ENCODE measurements at regions not wholly inside any gene's neighbourhood (a gene's known extent, or its start where the extent isn't known, plus 50 kb on each side); places are given as distances from the start of the nearest gene placed in this dataset.
A peak's percentile ranks its signal among the peaks of the same experiment; 100 is the strongest.

DNA sequence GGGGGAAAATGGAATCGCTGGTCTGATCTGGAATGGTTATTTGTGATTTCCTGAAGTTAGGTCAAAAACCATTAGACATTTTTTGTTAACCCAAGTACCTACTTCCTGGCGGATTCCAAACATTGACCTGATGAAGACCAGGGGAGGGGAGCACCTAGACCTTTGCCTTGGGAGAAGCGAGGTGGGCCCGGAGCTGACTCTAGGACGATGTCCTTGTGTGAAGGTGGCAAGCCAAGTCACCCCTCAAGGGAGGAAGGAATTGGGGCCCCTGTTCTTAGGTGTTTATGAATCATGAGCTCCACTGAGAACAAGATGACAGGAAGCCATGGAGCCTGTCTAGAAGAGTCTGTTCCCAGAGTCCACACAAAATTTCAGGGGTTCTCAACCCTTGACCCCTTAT, 204.9 kb upstream of the FOXF1 start:
- Histone ChIP-seq H3K9me3 (ENCODE audit: severe bottlenecking) (no peaks in the 10 kb centered on the region), H3K4me3 (ENCODE audit: severe bottlenecking) (no peak overlapping the region), H3K36me3 (ENCODE audit: low read depth) (no peaks in the 10 kb centered on the region), H3K4me1 (ENCODE audit: insufficient read depth, poor library complexity, severe bottlenecking) (peaks cover 17% of the 10 kb centered on the region), H3K27me3 (ENCODE audit: insufficient read depth, poor library complexity, severe bottlenecking) (peaks cover 13% of the 10 kb centered on the region), H3K27ac (ENCODE audit: poor library complexity, severe bottlenecking) (no peak overlapping the region)
- ATAC-seq (ENCODE audit: low read depth) (no peak), DNase-seq (ENCODE audit: low spot score) (peak; percentile 21)
- no peak for TF ChIP-seq CTCF (IDR thresholded peaks at IDR 0.05; ENCODE audit: poor library complexity, severe bottlenecking)

DNA sequence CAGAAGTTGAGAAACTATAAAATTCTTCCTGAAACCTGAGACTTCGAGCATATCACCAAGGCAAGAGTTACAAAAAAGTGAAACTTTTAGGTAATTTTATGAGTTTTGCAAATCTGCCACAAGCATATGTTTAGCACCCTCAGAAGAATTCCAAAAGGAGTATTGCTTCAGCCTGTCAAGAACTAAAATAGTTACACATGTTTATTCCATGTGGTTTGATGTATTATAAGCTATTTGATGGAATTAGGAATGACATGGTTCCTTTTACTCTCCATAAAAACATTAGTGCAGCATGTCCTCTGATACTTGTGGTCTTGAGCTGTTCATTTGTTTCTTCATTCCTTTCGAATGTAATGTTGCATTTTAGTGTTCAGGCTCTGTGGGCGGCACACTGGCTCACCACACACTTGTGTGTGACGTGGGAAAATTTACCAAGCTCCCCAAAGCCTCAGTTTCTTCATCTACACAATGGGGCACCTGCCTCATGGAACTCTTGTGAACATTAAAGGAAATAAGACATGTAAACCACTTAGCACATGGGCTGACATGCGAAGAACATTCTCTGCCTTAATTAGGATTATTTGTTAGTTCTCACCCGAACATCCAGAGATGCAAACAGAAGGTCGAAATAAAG, 204.2 kb upstream of the FOXF1 start:
- Histone ChIP-seq H3K27me3 (ENCODE audit: insufficient read depth, poor library complexity, severe bottlenecking) (peaks cover 6% of the 10 kb centered on the region), H3K4me1 (ENCODE audit: insufficient read depth, poor library complexity, severe bottlenecking) (peaks cover 17% of the 10 kb centered on the region), H3K36me3 (ENCODE audit: low read depth) (no peaks in the 10 kb centered on the region), H3K27ac (ENCODE audit: poor library complexity, severe bottlenecking) (peak overlapping the region; percentile 53), H3K4me3 (ENCODE audit: severe bottlenecking) (no peak overlapping the region), H3K9me3 (ENCODE audit: severe bottlenecking) (no peaks in the 10 kb centered on the region)
- DNase-seq (ENCODE audit: low spot score) (peak; percentile 5), ATAC-seq (ENCODE audit: low read depth) (no peak)
- TF ChIP-seq CTCF (IDR thresholded peaks at IDR 0.05; ENCODE audit: poor library complexity, severe bottlenecking): no peak

DNA sequence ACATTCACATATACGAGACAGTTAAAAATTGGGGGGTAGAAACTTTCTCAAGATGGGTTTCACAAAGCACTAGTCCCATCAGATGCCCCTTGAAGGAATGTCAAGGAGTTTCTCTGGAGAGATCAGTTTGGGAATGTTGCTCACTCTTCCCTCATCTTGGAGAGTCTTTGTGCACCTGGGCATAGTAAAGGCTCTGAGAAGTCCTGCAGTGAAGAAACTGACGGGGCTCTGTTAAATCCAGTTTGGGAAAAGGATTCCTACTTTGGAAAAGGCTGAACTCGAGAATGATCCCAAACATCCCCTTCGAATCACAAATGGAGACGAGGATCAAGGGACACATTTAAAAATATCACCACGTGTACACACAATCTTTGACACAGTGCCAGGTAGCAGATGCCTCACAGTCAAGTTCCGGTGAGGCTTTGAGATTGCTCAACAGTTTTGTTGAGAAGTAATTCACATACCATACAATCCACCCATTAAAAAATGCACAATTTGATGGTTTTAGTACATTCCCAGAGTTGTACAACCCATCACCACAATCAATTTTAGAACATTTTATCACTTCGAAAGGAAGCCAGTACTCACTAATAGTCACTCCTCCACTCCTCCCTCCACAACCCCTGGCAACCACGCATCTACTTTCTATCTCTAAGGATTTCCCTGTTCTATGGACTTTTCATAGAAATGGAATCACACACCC, 203.4 kb upstream of the FOXF1 start:
- Histone ChIP-seq H3K27ac (ENCODE audit: poor library complexity, severe bottlenecking) (peak overlapping the region; percentile 53), H3K9me3 (ENCODE audit: severe bottlenecking) (no peaks in the 10 kb centered on the region), H3K36me3 (ENCODE audit: low read depth) (no peaks in the 10 kb centered on the region), H3K4me3 (ENCODE audit: severe bottlenecking) (no peak overlapping the region), H3K27me3 (ENCODE audit: insufficient read depth, poor library complexity, severe bottlenecking) (no peaks in the 10 kb centered on the region), H3K4me1 (ENCODE audit: insufficient read depth, poor library complexity, severe bottlenecking) (peaks cover 17% of the 10 kb centered on the region)
- TF ChIP-seq CTCF (IDR thresholded peaks at IDR 0.05; ENCODE audit: poor library complexity, severe bottlenecking): no peak
- DNase-seq (ENCODE audit: low spot score) (no peak), ATAC-seq (ENCODE audit: low read depth) (peak; percentile 22; the same call in 1 of the 3 replicates)

GRCh38 chr16:86307514-86307903, 202.8 kb upstream of the FOXF1 start:
- no peak for DNase-seq (ENCODE audit: low spot score)
- Histone ChIP-seq H3K27ac (ENCODE audit: poor library complexity, severe bottlenecking) (peak overlapping the region; percentile 53), H3K4me1 (ENCODE audit: insufficient read depth, poor library complexity, severe bottlenecking) (peaks cover 17% of the 10 kb centered on the region), H3K36me3 (ENCODE audit: low read depth) (no peaks in the 10 kb centered on the region), H3K27me3 (ENCODE audit: insufficient read depth, poor library complexity, severe bottlenecking) (peaks cover 4% of the 10 kb centered on the region), H3K9me3 (ENCODE audit: severe bottlenecking) (no peaks in the 10 kb centered on the region), H3K4me3 (ENCODE audit: severe bottlenecking) (no peak overlapping the region)
- TF ChIP-seq CTCF (IDR thresholded peaks at IDR 0.05; ENCODE audit: poor library complexity, severe bottlenecking): no peak
- ATAC-seq (ENCODE audit: low read depth): peak; percentile 86

GRCh38 chr16:86308514-86308913, 201.8 kb upstream of the FOXF1 start:
- ATAC-seq (ENCODE audit: low read depth) (no peak), DNase-seq (ENCODE audit: low spot score) (no peak)
- Histone ChIP-seq H3K27ac (ENCODE audit: poor library complexity, severe bottlenecking) (no peak overlapping the region), H3K27me3 (ENCODE audit: insufficient read depth, poor library complexity, severe bottlenecking) (peaks cover 12% of the 10 kb centered on the region), H3K4me1 (ENCODE audit: insufficient read depth, poor library complexity, severe bottlenecking) (peaks cover 17% of the 10 kb centered on the region), H3K36me3 (ENCODE audit: low read depth) (no peaks in the 10 kb centered on the region), H3K4me3 (ENCODE audit: severe bottlenecking) (no peak overlapping the region), H3K9me3 (ENCODE audit: severe bottlenecking) (no peaks in the 10 kb centered on the region)
- no peak for TF ChIP-seq CTCF (IDR thresholded peaks at IDR 0.05; ENCODE audit: poor library complexity, severe bottlenecking)
